ENCODE measurements at regions not wholly inside any gene's neighbourhood (a gene's known extent, or its start where the extent isn't known, plus 50 kb on each side); places are given as distances from the start of the nearest gene placed in this dataset.
"Not testable (repeated sequence)": the region's sequence is repeated elsewhere in the genome, so short reads cannot be mapped to it uniquely, and the experiment has no call there.

GRCh38 chr14:25316007-25316406 is 266.1 kb upstream of the STXBP6 start:
- DNase-seq (ENCODE audit: low read depth) = not testable (repeated sequence)

- no peak for DNase-seq (ENCODE audit: low read depth)
Measured at GRCh38 chr14:25308244-25308643, 258.3 kb upstream of the STXBP6 start.

GRCh38 chr14:25303934-25304333 is 254.0 kb upstream of the STXBP6 start:
- DNase-seq (ENCODE audit: low read depth) = no peak

GRCh38 chr14:25298238-25298637 is 248.3 kb upstream of the STXBP6 start:
- no peak for DNase-seq (ENCODE audit: low read depth)

- DNase-seq (ENCODE audit: low read depth) = not testable (repeated sequence)
Measured at GRCh38 chr14:25290154-25290553, 240.2 kb upstream of the STXBP6 start.

GRCh38 chr14:25274529-25274928 is 224.6 kb upstream of the STXBP6 start:
- DNase-seq (ENCODE audit: low read depth) = no peak

GRCh38 chr14:25267186-25267585 is 217.2 kb upstream of the STXBP6 start:
- no peak for DNase-seq (ENCODE audit: low read depth)

- no peak for DNase-seq (ENCODE audit: low read depth)
Measured at GRCh38 chr14:25259470-25259869, 209.5 kb upstream of the STXBP6 start.

GRCh38 chr14:25252793-25253192 is 202.8 kb upstream of the STXBP6 start:
- no peak for DNase-seq (ENCODE audit: low read depth)

GRCh38 chr14:25250516-25250915 is 200.6 kb upstream of the STXBP6 start:
- no peak for DNase-seq (ENCODE audit: low read depth)

- DNase-seq (ENCODE audit: low read depth) = no peak
Measured at GRCh38 chr14:25247609-25248008, 197.7 kb upstream of the STXBP6 start.

- no peak for DNase-seq (ENCODE audit: low read depth)
Measured at GRCh38 chr14:25246751-25247150, 196.8 kb upstream of the STXBP6 start.

GRCh38 chr14:25239170-25239569 is 189.2 kb upstream of the STXBP6 start:
- no peak for DNase-seq (ENCODE audit: low read depth)

GRCh38 chr14:25237845-25238244 is 187.9 kb upstream of the STXBP6 start:
- DNase-seq (ENCODE audit: low read depth) = no peak

GRCh38 chr14:25233613-25234012 is 183.7 kb upstream of the STXBP6 start:
- DNase-seq (ENCODE audit: low read depth) = no peak

- DNase-seq (ENCODE audit: low read depth) = no peak
Measured at GRCh38 chr14:25231004-25231403, 181.1 kb upstream of the STXBP6 start.

- no peak for DNase-seq (ENCODE audit: low read depth)
Measured at GRCh38 chr14:25226214-25226613, 176.3 kb upstream of the STXBP6 start.

GRCh38 chr14:25222256-25222655 is 172.3 kb upstream of the STXBP6 start:
- DNase-seq (ENCODE audit: low read depth) = no peak

- no peak for DNase-seq (ENCODE audit: low read depth)
Measured at GRCh38 chr14:25220514-25220913, 170.6 kb upstream of the STXBP6 start.

GRCh38 chr14:25215607-25216006 is 165.7 kb upstream of the STXBP6 start:
- DNase-seq (ENCODE audit: low read depth) = no peak

- DNase-seq (ENCODE audit: low read depth) = no peak
Measured at GRCh38 chr14:25197885-25198284, 147.9 kb upstream of the STXBP6 start.

- no peak for DNase-seq (ENCODE audit: low read depth)
Measured at GRCh38 chr14:25180221-25180620, 130.3 kb upstream of the STXBP6 start.

GRCh38 chr14:25178255-25178654 is 128.3 kb upstream of the STXBP6 start:
- DNase-seq (ENCODE audit: low read depth) = no peak

- DNase-seq (ENCODE audit: low read depth) = no peak
Measured at GRCh38 chr14:25150934-25151790, 101.2 kb upstream of the STXBP6 start.
